ENCODE measurements at regions not wholly inside any gene's neighbourhood (a gene's known extent, or its start where the extent isn't known, plus 50 kb on each side); places are given as distances from the start of the nearest gene placed in this dataset.

GRCh38 chr7:153515359-153515758, 536.8 kb upstream of the DPP6 start:
- H2AFZ ChIP-seq (ENCODE audit: low read length): no peak overlapping the region
- intact Hi-C loops (cut with micrococcal nuclease; ENCODE audit: unreplicated experiment): no loop called here

GRCh38 chr7:153518201-153518984, 533.8 kb upstream of the DPP6 start:
- ChIA-PET CTCF (ENCODE audit: unreplicated experiment) (no interaction called here), POLR2A (interaction anchor here (1.0 kb wide), 1 partner anchor 14 kb away, joined by 5 read pairs; no protein-coding TSS in a partner anchor)
- Histone ChIP-seq H4K20me1 (ENCODE audit: insufficient read depth, low read length) (no peaks in the 10 kb centered on the region), H3K4me1 (ENCODE audit: insufficient read depth, low read length, poor library complexity, severe bottlenecking) (no peaks in the 10 kb centered on the region), H3K79me2 (ENCODE audit: insufficient read depth, low read depth, low read length) (no peaks in the 10 kb centered on the region), H3K9me2 (ENCODE audit: insufficient read depth, low read length) (no peaks in the 10 kb centered on the region), H3K4me3 (ENCODE audit: low read depth, low read length, poor library complexity, severe bottlenecking) (no peak overlapping the region), H3K36me3 (ENCODE audit: insufficient read depth, low read length) (no peaks in the 10 kb centered on the region), H3K4me2 (ENCODE audit: low read length) (no peak overlapping the region), H2AFZ (ENCODE audit: low read length) (no peak overlapping the region), H3K27ac (ENCODE audit: low read depth, low read length, poor library complexity, severe bottlenecking) (no peak overlapping the region), H3K9me3 (ENCODE audit: low read length) (no peaks in the 10 kb centered on the region)
- intact Hi-C loops (cut with micrococcal nuclease; ENCODE audit: unreplicated experiment): no loop called here
- no TSS peak for BruUV-seq (replicated peaks)
- no peak for TF ChIP-seq EZH2phosphoT487 (IDR thresholded peaks at IDR 0.05; ENCODE audit: borderline replicate concordance, low read depth, low read length)
- TF ChIP-seq CTCF (conservative IDR thresholded peaks at IDR 0.05; ENCODE audit: low read length): no peak
- DNase-seq (ENCODE audit: low spot score): no peak

More at GRCh38 chr7:153515359-153515758, 536.8 kb upstream of the DPP6 start:
- no peaks in the 10 kb centered on the region for H3K9me3 ChIP-seq (ENCODE audit: low read length)
- H3K27ac ChIP-seq (ENCODE audit: low read depth, low read length, poor library complexity, severe bottlenecking): no peak overlapping the region
- BruUV-seq (replicated peaks): no TSS peak
- no peak overlapping the region for H3K4me2 ChIP-seq (ENCODE audit: low read length)
- no peaks in the 10 kb centered on the region for H3K4me1 ChIP-seq (ENCODE audit: insufficient read depth, low read length, poor library complexity, severe bottlenecking)
- TF ChIP-seq EZH2phosphoT487 (IDR thresholded peaks at IDR 0.05; ENCODE audit: borderline replicate concordance, low read depth, low read length) (no peak), CTCF (conservative IDR thresholded peaks at IDR 0.05; ENCODE audit: low read length) (no peak)
- ChIA-PET POLR2A (no interaction called here), CTCF (ENCODE audit: unreplicated experiment) (no interaction called here)
- no peak overlapping the region for H3K4me3 ChIP-seq (ENCODE audit: low read depth, low read length, poor library complexity, severe bottlenecking)
- no peaks in the 10 kb centered on the region for H4K20me1 ChIP-seq (ENCODE audit: insufficient read depth, low read length)
- no peaks in the 10 kb centered on the region for H3K9me2 ChIP-seq (ENCODE audit: insufficient read depth, low read length)
- no peak for DNase-seq (ENCODE audit: low spot score)
- no peaks in the 10 kb centered on the region for H3K79me2 ChIP-seq (ENCODE audit: insufficient read depth, low read depth, low read length)
- H3K36me3 ChIP-seq (ENCODE audit: insufficient read depth, low read length): no peaks in the 10 kb centered on the region

- ChIA-PET POLR2A (no interaction called here), CTCF (ENCODE audit: unreplicated experiment) (no interaction called here)
- Histone ChIP-seq H3K9me2 (ENCODE audit: insufficient read depth, low read length) (no peaks in the 10 kb centered on the region), H3K4me2 (ENCODE audit: low read length) (no peak overlapping the region), H3K9me3 (ENCODE audit: low read length) (no peaks in the 10 kb centered on the region), H3K4me1 (ENCODE audit: insufficient read depth, low read length, poor library complexity, severe bottlenecking) (no peaks in the 10 kb centered on the region), H3K27ac (ENCODE audit: low read depth, low read length, poor library complexity, severe bottlenecking) (no peak overlapping the region), H4K20me1 (ENCODE audit: insufficient read depth, low read length) (no peaks in the 10 kb centered on the region), H2AFZ (ENCODE audit: low read length) (no peak overlapping the region), H3K36me3 (ENCODE audit: insufficient read depth, low read length) (no peaks in the 10 kb centered on the region), H3K4me3 (ENCODE audit: low read depth, low read length, poor library complexity, severe bottlenecking) (no peak overlapping the region), H3K79me2 (ENCODE audit: insufficient read depth, low read depth, low read length) (no peaks in the 10 kb centered on the region)
- no TSS peak for BruUV-seq (replicated peaks)
- TF ChIP-seq EZH2phosphoT487 (IDR thresholded peaks at IDR 0.05; ENCODE audit: borderline replicate concordance, low read depth, low read length) (no peak), CTCF (conservative IDR thresholded peaks at IDR 0.05; ENCODE audit: low read length) (no peak)
- intact Hi-C loops (cut with micrococcal nuclease; ENCODE audit: unreplicated experiment): no loop called here
- DNase-seq (ENCODE audit: low spot score): no peak
Measured at GRCh38 chr7:153521370-153521769, 530.8 kb upstream of the DPP6 start.
